IMR-90 (cell line): ENCODE measurements at regions not wholly inside any gene's neighbourhood (a gene's known extent, or its start where the extent isn't known, plus 50 kb on each side); places are given as distances from the start of the nearest gene placed in this dataset.
A peak's percentile ranks its signal among the peaks of the same experiment; 100 is the strongest.

Experiments used
- ATAC-seq: fragments of 200-7000 bp; cut with Tn5 transposase; 2 replicates; pipeline ENCODE4 v1.9.1; 2020; ENCODE audit warnings: low read depth, mild to moderate bottlenecking, moderate library complexity
- BruUV-seq: library from RNA; stranded (reverse); fragments of 400-500 nt; replicated peaks from 2 replicates; lab custom pipeline; 2021; lab: Mats Ljungman, UMichigan
- CTCF ChIA-PET: fragments of 300-600 bp; formaldehyde crosslinking; extraction: SDS; loops from one replicate; lab custom pipeline; 2021; ENCODE audit warnings: antibody characterized with exemption; lab: Yijun Ruan, JAX
- POLR2A ChIA-PET: fragments of 300-600 bp; sonication (Branson Sonifier 250); formaldehyde crosslinking; loops from one replicate; lab custom pipeline; 2022; ENCODE audit warnings: antibody characterized with exemption; ENCODE audit not compliant: unreplicated experiment; lab: Charles Lee
- DNase-seq: peaks from one replicate; pipeline ENCODE4 v3.0.0; 2013
- H2AFZ ChIP-seq: replicated peaks from 2 replicates; pipeline ENCODE3; 2013; ENCODE audit warnings: low read length, mild to moderate bottlenecking; ENCODE audit not compliant: poor library complexity
- H2AK5ac ChIP-seq: 2 replicates; pipeline ENCODE4 v1.6.1; 2013; ENCODE audit warnings: low read depth, low read length, inconsistent platforms
- H2AK9ac ChIP-seq: replicated peaks from 2 replicates; pipeline ENCODE3; 2013; ENCODE audit warnings: mild to moderate bottlenecking, low read depth, low read length, moderate library complexity; ENCODE audit not compliant: poor library complexity
- H2BK120ac ChIP-seq: 2 replicates; pipeline ENCODE4 v1.6.1; 2013; ENCODE audit warnings: low read depth, low read length, inconsistent platforms
- H2BK15ac ChIP-seq: 3 replicates; pipeline ENCODE4 v1.6.1; 2013; ENCODE audit warnings: low read depth, low read length, inconsistent platforms
- H2BK20ac ChIP-seq: 2 replicates; pipeline ENCODE4 v1.6.1; 2013; ENCODE audit warnings: low read depth, mild to moderate bottlenecking, inconsistent platforms, low read length, moderate library complexity
- H2BK5ac ChIP-seq: 2 replicates; pipeline ENCODE4 v1.6.1; 2013; ENCODE audit warnings: mild to moderate bottlenecking, low read depth, low read length, inconsistent platforms; ENCODE audit not compliant: poor library complexity, severe bottlenecking
- H3K14ac ChIP-seq: replicated peaks from 2 replicates; pipeline ENCODE4 v1.6.1; 2013; ENCODE audit warnings: low read depth, low read length, inconsistent platforms
- H3K18ac ChIP-seq: 2 replicates; pipeline ENCODE4 v1.6.1; 2013; ENCODE audit warnings: low read depth, low read length, control low read depth
- H3K23ac ChIP-seq: 2 replicates; pipeline ENCODE4 v1.6.1; 2013; ENCODE audit warnings: low read depth, low read length, inconsistent platforms
- H3K27ac ChIP-seq: 2 replicates; pipeline ENCODE4 v1.5.1; 2013; ENCODE audit warnings: mild to moderate bottlenecking, control low read depth, low read length; ENCODE audit not compliant: insufficient read depth
- H3K27me3 ChIP-seq: 2 replicates; pipeline ENCODE4 v1.6.1; 2013; ENCODE audit warnings: low read length; ENCODE audit not compliant: control insufficient read depth, insufficient read depth
- H3K36me3 ChIP-seq: 2 replicates; pipeline ENCODE4 v1.6.1; 2013; ENCODE audit warnings: low read length, mixed read lengths; ENCODE audit not compliant: control insufficient read depth, insufficient read depth
- H3K4ac ChIP-seq: 2 replicates; pipeline ENCODE4 v1.6.1; 2013; ENCODE audit warnings: low read depth, low read length, inconsistent platforms
- H3K4me1 ChIP-seq: 2 replicates; pipeline ENCODE4 v1.6.1; 2013; ENCODE audit warnings: low read length, mixed read lengths; ENCODE audit not compliant: control insufficient read depth, insufficient read depth
- H3K4me2 ChIP-seq: 2 replicates; pipeline ENCODE4 v1.6.1; 2013; ENCODE audit warnings: low read depth, mild to moderate bottlenecking, control low read depth, low read length, moderate library complexity
- H3K4me3 ChIP-seq: 2 replicates; pipeline ENCODE4 v1.5.1; 2013; ENCODE audit warnings: low read depth, mild to moderate bottlenecking, control low read depth, low read length, moderate library complexity; ENCODE audit not compliant: insufficient read depth
- H3K56ac ChIP-seq: 2 replicates; pipeline ENCODE4 v1.6.1; 2013; ENCODE audit warnings: low read length, inconsistent platforms; ENCODE audit not compliant: insufficient read depth; ENCODE audit errors: extremely low read depth
- H3K79me1 ChIP-seq, 2 experiments: 2 replicates each; pipeline ENCODE4 v1.6.1; 2013; ENCODE audit warnings: low read length in 2 of 2, inconsistent platforms in 1 of 2, low read depth in 1 of 2
- H3K9ac ChIP-seq: 2 replicates; pipeline ENCODE4 v1.6.1; 2013; ENCODE audit warnings: low read depth, low read length, control low read depth
- H3K9me1 ChIP-seq: 2 replicates; pipeline ENCODE4 v1.6.1; 2013; ENCODE audit warnings: low read length, inconsistent platforms; ENCODE audit not compliant: insufficient read depth
- H3K9me3 ChIP-seq: 2 replicates; pipeline ENCODE4 v1.6.1; 2013; ENCODE audit warnings: low read length; ENCODE audit not compliant: control insufficient read depth, insufficient read depth
- H4K20me1 ChIP-seq: 2 replicates; pipeline ENCODE4 v1.6.1; 2013; ENCODE audit warnings: low read length, inconsistent platforms; ENCODE audit not compliant: insufficient read depth
- H4K5ac ChIP-seq: 2 replicates; pipeline ENCODE4 v1.6.1; 2013; ENCODE audit warnings: mild to moderate bottlenecking, low read depth, low read length, control low read depth
- H4K8ac ChIP-seq, 2 experiments: 2 replicates each; pipeline ENCODE4 v1.6.1; 2013; ENCODE audit warnings: low read depth in 2 of 2, low read length in 2 of 2, control low read depth in 1 of 2, inconsistent platforms in 1 of 2
- H4K91ac ChIP-seq: 2 replicates; pipeline ENCODE4 v1.6.1; 2013; ENCODE audit warnings: low read depth, low read length, inconsistent platforms; ENCODE audit not compliant: insufficient read depth
- CEBPB ChIP-seq: IDR thresholded peaks from 2 replicates; pipeline ENCODE4 v1.6.1; 2012; ENCODE audit warnings: low read depth, low read length, improper control_type of control experiment
- MAFK ChIP-seq: IDR thresholded peaks from 2 replicates; pipeline ENCODE4 v1.6.1; 2012; ENCODE audit warnings: low read depth, low read length, improper control_type of control experiment
- MAZ ChIP-seq: IDR thresholded peaks from 2 replicates; pipeline ENCODE4 v1.6.1; 2012; ENCODE audit warnings: low read depth, mild to moderate bottlenecking, low read length, improper control_type of control experiment, moderate library complexity, borderline replicate concordance
- WGBS, 2 experiments: methylation state at CpG; one replicate each; pipeline versions ENCODE4 v1.1.5 to v1.1.7; 2013; ENCODE audit warnings: missing lambda C conversion rate in 2 of 2; ENCODE audit not compliant: insufficient read length in 1 of 2; ENCODE audit errors: extremely low coverage in 2 of 2; 5-methylcytosine and 5-hydroxymethylcytosine counted together
- dilution Hi-C: fragments of 300-500 bp; cut with HindIII; formaldehyde crosslinking; loops from one replicate; pipeline ENCODE4 v1.14.3; 2018; ENCODE audit warnings: low sequenced_read_pairs; ENCODE audit not compliant: unreplicated experiment
- in situ Hi-C: fragments of 300-500 bp; cut with MboI; formaldehyde crosslinking; loops from 3 replicates; pipeline ENCODE4 v1.14.3; 2019; ENCODE audit warnings: low sequenced_read_pairs, inconsistent platforms, mixed read lengths
- intact Hi-C: fragments of 100-400 bp; cut with micrococcal nuclease; formaldehyde crosslinking; loops from 2 replicates; pipeline ENCODE4 v1.10.0; 2022

DNA sequence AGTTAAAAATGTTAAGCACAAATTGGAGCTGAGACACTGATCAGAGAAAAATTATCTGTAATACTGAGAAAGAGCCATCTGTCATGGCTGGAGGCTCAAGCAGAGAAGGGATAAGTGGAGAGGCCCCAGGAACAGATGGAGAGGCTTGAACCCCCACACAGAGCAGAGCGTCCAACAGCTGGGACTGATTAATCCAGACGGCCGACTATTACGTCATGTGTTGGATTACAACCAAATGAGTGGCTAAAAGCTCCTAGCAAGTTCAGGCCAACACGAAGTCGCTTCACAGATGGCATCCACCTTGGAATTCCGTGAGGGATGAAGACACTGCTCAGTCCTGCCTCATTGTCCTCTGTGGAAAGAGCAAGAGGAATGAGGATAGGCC lies 57.7 kb upstream of the ATXN3L start:
- no peak overlapping the region for H3K9ac ChIP-seq
- DNase-seq (peak; percentile 95), ATAC-seq (peak; percentile 48)
- H2BK20ac ChIP-seq: peak overlapping the region; percentile 89; the same call in 1 of the 2 replicates
- H3K36me3 ChIP-seq: no peaks in the 10 kb centered on the region
- peak overlapping the region; percentile 14 to 64 for H4K8ac ChIP-seq
- peaks cover 15% of the 10 kb centered on the region for H3K4me1 ChIP-seq
- H3K14ac ChIP-seq: 0 out of 2 replicates have a peak overlapping the region, but pooled peaks have one; percentile 24
- H2BK15ac ChIP-seq: peak overlapping the region; percentile 68; the same call in 2 of the 3 replicates
- no peak overlapping the region for H3K4me3 ChIP-seq
- H2BK120ac ChIP-seq: peak overlapping the region; percentile 77
- H2BK5ac ChIP-seq: peak overlapping the region; percentile 73
- peak overlapping the region; percentile 54 for H4K91ac ChIP-seq
- H3K56ac ChIP-seq: 0 out of 2 replicates have a peak overlapping the region, but pooled peaks have one; percentile 30
- in situ Hi-C loops (loop anchor here (10.0 kb wide), 1 partner anchor 393 kb away; no protein-coding TSS in a partner anchor), intact Hi-C loops (loop anchor here (1.0 to 10.0 kb wide), 4 partner anchors 110 to 399 kb away; no protein-coding TSS in a partner anchor), dilution Hi-C loops (no loop called here)
- H3K18ac ChIP-seq: peak overlapping the region; percentile 93
- no peaks in the 10 kb centered on the region for H3K27me3 ChIP-seq
- H3K4ac ChIP-seq: peak overlapping the region; percentile 78; the same call in 1 of the 2 replicates
- no TSS peak for BruUV-seq
- TF ChIP-seq MAZ (no peak), CEBPB (peak; percentile 69), MAFK (no peak)
- ChIA-PET POLR2A (no interaction called here), CTCF (no interaction called here)
- no peaks in the 10 kb centered on the region for H3K79me1 ChIP-seq
- H2AFZ ChIP-seq: peak overlapping the region; percentile 45
- no peaks in the 10 kb centered on the region for H3K9me1 ChIP-seq
- peak overlapping the region; percentile 83 for H4K5ac ChIP-seq
- no CpG with 5 or more reads among the region's 7 CpGs for WGBS, 2 experiments
- H3K9me3 ChIP-seq: no peaks in the 10 kb centered on the region
- peak overlapping the region; percentile 19; the same call in 1 of the 2 replicates for H3K23ac ChIP-seq
- H3K27ac ChIP-seq: peak overlapping the region; percentile 97
- peak overlapping the region; percentile 65; the same call in 1 of the 2 replicates for H2AK5ac ChIP-seq
- no peaks in the 10 kb centered on the region for H4K20me1 ChIP-seq
- H2AK9ac ChIP-seq: peak overlapping the region; percentile 31
- H3K4me2 ChIP-seq: peak overlapping the region; percentile 40; the same call in 1 of the 2 replicates
